OCI-LY7 (cell line): ENCODE measurements at regions not wholly inside any gene's neighbourhood (a gene's known extent, or its start where the extent isn't known, plus 50 kb on each side); places are given as distances from the start of the nearest gene placed in this dataset.

Experiments
- BruUV-seq: library from RNA; stranded (reverse); fragments of 400-500 nt; replicated peaks from 2 replicates; lab custom pipeline; 2021; lab: Mats Ljungman, UMichigan
- CTCF ChIA-PET: fragments of 300-600 bp; sonication (Branson Sonifier 250); formaldehyde crosslinking; loops from one replicate; lab custom pipeline; 2022; ENCODE audit warnings: antibody characterized with exemption; ENCODE audit not compliant: unreplicated experiment; lab: Charles Lee
- POLR2A ChIA-PET: fragments of 300-600 bp; sonication (Branson Sonifier 250); formaldehyde crosslinking; loops from one replicate; lab custom pipeline; 2022; ENCODE audit warnings: antibody characterized with exemption; lab: Charles Lee
- DNase-seq: peaks from one replicate; pipeline ENCODE4 v3.0.0-alpha.2; 2015; ENCODE audit warnings: low spot score
- H2AFZ ChIP-seq: fragments of 200-600 bp; sonication (generic), shearing (Covaris generic); 2 replicates; pipeline ENCODE4 v1.6.1; 2014; ENCODE audit warnings: mild to moderate bottlenecking, antibody characterized with exemption, low read length, moderate library complexity
- H3K27ac ChIP-seq: fragments of 200-600 bp; sonication (generic); 2 replicates; pipeline ENCODE4 v1.5.1; 2014; ENCODE audit warnings: mixed run types, low read depth, mild to moderate bottlenecking, moderate library complexity, low read length, inconsistent platforms; ENCODE audit not compliant: poor library complexity, severe bottlenecking
- H3K36me3 ChIP-seq: fragments of 200-600 bp; sonication (generic); 2 replicates; pipeline ENCODE4 v1.6.1; 2014; ENCODE audit warnings: mild to moderate bottlenecking, antibody characterized with exemption, low read length, moderate library complexity, mixed read lengths; ENCODE audit not compliant: insufficient read depth
- H3K4me1 ChIP-seq: fragments of 200-600 bp; sonication (generic); 2 replicates; pipeline ENCODE4 v1.5.1; 2014; ENCODE audit warnings: mild to moderate bottlenecking, low read length; ENCODE audit not compliant: insufficient read depth, poor library complexity, severe bottlenecking
- H3K4me2 ChIP-seq: fragments of 200-600 bp; sonication (generic); 2 replicates; pipeline ENCODE4 v1.6.1; 2014; ENCODE audit warnings: mild to moderate bottlenecking, low read length
- H3K4me3 ChIP-seq: fragments of 200-600 bp; sonication (generic); 2 replicates; pipeline ENCODE4 v1.5.1; 2014; ENCODE audit warnings: mild to moderate bottlenecking, low read depth, low read length; ENCODE audit not compliant: poor library complexity, severe bottlenecking
- H3K79me2 ChIP-seq: fragments of 200-600 bp; sonication (generic); 2 replicates; pipeline ENCODE4 v1.6.1; 2016; ENCODE audit warnings: low read depth, mild to moderate bottlenecking, low read length, moderate library complexity, mixed read lengths; ENCODE audit not compliant: insufficient read depth
- H3K9me2 ChIP-seq: fragments of 200-600 bp; sonication (generic); 2 replicates; pipeline ENCODE4 v1.6.1; 2016; ENCODE audit warnings: mild to moderate bottlenecking, low read length, mixed read lengths; ENCODE audit not compliant: insufficient read depth
- H3K9me3 ChIP-seq: fragments of 200-600 bp; sonication (generic); 2 replicates; pipeline ENCODE4 v1.6.1; 2014; ENCODE audit warnings: mild to moderate bottlenecking, mixed run types, low read length, mixed read lengths
- H4K20me1 ChIP-seq: fragments of 200-600 bp; sonication (generic); 2 replicates; pipeline ENCODE4 v1.6.1; 2014; ENCODE audit warnings: mild to moderate bottlenecking, antibody characterized with exemption, low read length, moderate library complexity, mixed read lengths; ENCODE audit not compliant: insufficient read depth
- EZH2phosphoT487 ChIP-seq: fragments of 200-600 bp; sonication (generic); IDR thresholded peaks from 2 replicates; pipeline ENCODE4 v1.6.1; 2018; ENCODE audit warnings: low read depth, borderline replicate concordance, mild to moderate bottlenecking, mixed run types, antibody characterized with exemption, low read length, moderate library complexity, mixed read lengths
- intact Hi-C: fragments of 100-400 bp; cut with micrococcal nuclease; formaldehyde crosslinking; loops from one replicate; pipeline ENCODE4 v1.10.0; 2022; ENCODE audit not compliant: unreplicated experiment
- TF ChIP-seq, protein P1 (sequence below): fragments of 200-600 bp; sonication (generic); conservative IDR thresholded peaks from 2 replicates; pipeline ENCODE4 v1.5.1; 2014; ENCODE audit warnings: mild to moderate bottlenecking, antibody characterized with exemption, low read length, moderate library complexity, mixed read lengths

GRCh38 chr2:138280999-138281695 lies 220.4 kb upstream of the SPOPL start:
- Histone ChIP-seq H2AFZ (no peak overlapping the region), H3K9me2 (no peaks in the 10 kb centered on the region), H3K9me3 (no peaks in the 10 kb centered on the region), H3K4me1 (no peaks in the 10 kb centered on the region), H4K20me1 (no peaks in the 10 kb centered on the region), H3K27ac (no peak overlapping the region), H3K4me2 (no peak overlapping the region), H3K79me2 (no peaks in the 10 kb centered on the region), H3K36me3 (no peaks in the 10 kb centered on the region), H3K4me3 (no peak overlapping the region)
- intact Hi-C loops, result no loop called here
- TF ChIP-seq, protein P1, sequence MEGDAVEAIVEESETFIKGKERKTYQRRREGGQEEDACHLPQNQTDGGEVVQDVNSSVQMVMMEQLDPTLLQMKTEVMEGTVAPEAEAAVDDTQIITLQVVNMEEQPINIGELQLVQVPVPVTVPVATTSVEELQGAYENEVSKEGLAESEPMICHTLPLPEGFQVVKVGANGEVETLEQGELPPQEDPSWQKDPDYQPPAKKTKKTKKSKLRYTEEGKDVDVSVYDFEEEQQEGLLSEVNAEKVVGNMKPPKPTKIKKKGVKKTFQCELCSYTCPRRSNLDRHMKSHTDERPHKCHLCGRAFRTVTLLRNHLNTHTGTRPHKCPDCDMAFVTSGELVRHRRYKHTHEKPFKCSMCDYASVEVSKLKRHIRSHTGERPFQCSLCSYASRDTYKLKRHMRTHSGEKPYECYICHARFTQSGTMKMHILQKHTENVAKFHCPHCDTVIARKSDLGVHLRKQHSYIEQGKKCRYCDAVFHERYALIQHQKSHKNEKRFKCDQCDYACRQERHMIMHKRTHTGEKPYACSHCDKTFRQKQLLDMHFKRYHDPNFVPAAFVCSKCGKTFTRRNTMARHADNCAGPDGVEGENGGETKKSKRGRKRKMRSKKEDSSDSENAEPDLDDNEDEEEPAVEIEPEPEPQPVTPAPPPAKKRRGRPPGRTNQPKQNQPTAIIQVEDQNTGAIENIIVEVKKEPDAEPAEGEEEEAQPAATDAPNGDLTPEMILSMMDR, result no peak
- no peak for TF ChIP-seq EZH2phosphoT487
- DNase-seq, result no peak
- CTCF ChIA-PET, result no interaction called here
- POLR2A ChIA-PET, result interaction anchor here (1.1 kb wide), 1 partner anchor 21 kb away, joined by 3 read pairs; no protein-coding TSS in a partner anchor
- no TSS peak for BruUV-seq

DNA sequence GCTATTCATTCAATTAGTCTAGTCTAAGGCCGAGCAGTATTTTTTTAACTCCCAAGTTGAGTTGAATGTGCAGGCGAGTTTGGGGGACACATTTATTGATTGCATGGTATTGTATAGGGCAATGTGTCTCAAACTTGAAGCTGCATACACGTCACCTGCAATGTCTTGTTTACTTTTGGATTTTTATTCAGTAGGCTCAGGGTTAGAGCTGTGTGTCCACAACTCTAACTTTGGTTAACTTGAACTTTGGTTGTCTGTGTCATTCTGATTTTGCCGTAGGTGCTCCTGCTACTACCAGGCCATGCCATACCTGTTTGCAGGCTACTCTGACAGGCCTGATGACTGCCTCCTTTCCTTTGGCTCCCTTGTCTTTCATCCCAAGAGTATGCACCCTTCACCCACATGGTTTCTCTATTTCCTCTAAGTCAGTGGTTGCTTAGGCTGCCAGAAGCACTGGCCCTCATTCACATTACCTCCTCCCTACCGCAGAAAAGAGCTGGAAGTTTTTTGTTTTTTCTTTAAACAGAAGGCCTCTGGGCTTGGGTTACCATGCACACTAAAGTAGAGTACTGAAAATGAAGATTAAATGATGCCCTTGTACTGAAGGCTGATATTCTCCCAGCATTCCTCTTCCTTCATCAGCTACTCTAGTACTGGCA lies 219.4 kb upstream of the SPOPL start:
- ChIA-PET CTCF (no interaction called here), POLR2A (interaction anchor here (1.1 kb wide), 1 partner anchor 21 kb away, joined by 3 read pairs; no protein-coding TSS in a partner anchor)
- H3K36me3 ChIP-seq, result no peaks in the 10 kb centered on the region
- no TSS peak for BruUV-seq
- no peaks in the 10 kb centered on the region for H3K9me3 ChIP-seq
- DNase-seq, result no peak
- H3K79me2 ChIP-seq, result no peaks in the 10 kb centered on the region
- H3K4me1 ChIP-seq, result no peaks in the 10 kb centered on the region
- intact Hi-C loops, result no loop called here
- no peak overlapping the region for H2AFZ ChIP-seq
- no peak overlapping the region for H3K4me2 ChIP-seq
- no peak overlapping the region for H3K4me3 ChIP-seq
- TF ChIP-seq EZH2phosphoT487, result no peak
- TF ChIP-seq, protein P1, result no peak
- H4K20me1 ChIP-seq, result no peaks in the 10 kb centered on the region
- H3K9me2 ChIP-seq, result no peaks in the 10 kb centered on the region
- no peak overlapping the region for H3K27ac ChIP-seq

- DNase-seq, result no peak
- no TSS peak for BruUV-seq
- Histone ChIP-seq H3K4me3 (no peak overlapping the region), H3K27ac (no peak overlapping the region), H2AFZ (no peak overlapping the region), H3K36me3 (no peaks in the 10 kb centered on the region), H3K9me2 (no peaks in the 10 kb centered on the region), H4K20me1 (no peaks in the 10 kb centered on the region), H3K79me2 (no peaks in the 10 kb centered on the region), H3K4me2 (no peak overlapping the region), H3K4me1 (no peaks in the 10 kb centered on the region), H3K9me3 (no peaks in the 10 kb centered on the region)
- ChIA-PET CTCF (no interaction called here), POLR2A (interaction anchor here (0.9 kb wide), 1 partner anchor 38 kb away, joined by 3 read pairs; no protein-coding TSS in a partner anchor)
- intact Hi-C loops, result no loop called here
- TF ChIP-seq EZH2phosphoT487, result no peak
These were observed 209.8 kb upstream of the SPOPL start for GRCh38 chr2:138291805-138292204.
